T-cell (primary cell): ENCODE measurements at regions not wholly inside any gene's neighbourhood (a gene's known extent, or its start where the extent isn't known, plus 50 kb on each side); places are given as distances from the start of the nearest gene placed in this dataset.

Source experiments
- ATAC-seq, 4 experiments: fragments of 200-7000 bp in 3 of 4; fragments of 150-1000 bp in 1 of 4; cut with Tn5 transposase; replicated peaks in 1 of 4; 1 replicate in 3 of 4; 2 replicates in 1 of 4; pipeline ENCODE4 v1.10.0; 2021; ENCODE audit warnings: moderate library complexity in 3 of 4, mild to moderate bottlenecking in 2 of 4, moderate number of reproducible peaks in 1 of 4
- CTCF ChIA-PET, 2 donors: fragments of 300-600 bp; sonication (Branson Sonifier 250); formaldehyde crosslinking; loops; one replicate each; lab custom pipeline; 2022; ENCODE audit warnings: antibody characterized with exemption in 2 of 2; lab: Charles Lee
- POLR2A ChIA-PET, 2 donors: fragments of 300-600 bp; sonication (Branson Sonifier 250); formaldehyde crosslinking; loops; one replicate each; lab custom pipeline; 2022; ENCODE audit warnings: antibody characterized with exemption in 2 of 2; lab: Charles Lee
- DNase-seq, 35 experiments: peaks; one replicate each; pipeline versions ENCODE4 v3.0.0 to v3.0.0-alpha.2; 2013 to 2023
- H3K27ac ChIP-seq: one replicate; pipeline ENCODE4 v1.5.1; 2013; ENCODE audit warnings: low read length
- H3K27me3 ChIP-seq, 2 experiments: replicated peaks in 1 of 2; 1 replicate in 1 of 2; 2 replicates in 1 of 2; pipeline versions ENCODE4 v1.6.1 to v1.7.0; 2013; ENCODE audit warnings: low read length in 1 of 2, mixed read lengths in 1 of 2; ENCODE audit not compliant: control insufficient read depth in 2 of 2, insufficient read depth in 2 of 2; ENCODE audit errors: extremely low read depth in 1 of 2
- H3K36me3 ChIP-seq, 2 donors: 1 replicate in 1 of 2; 2 replicates in 1 of 2; pipeline versions ENCODE4 v1.6.1 to v1.7.0; 2013; ENCODE audit warnings: low read length in 1 of 2; ENCODE audit not compliant: control insufficient read depth in 2 of 2, insufficient read depth in 1 of 2; ENCODE audit errors: extremely low read depth in 1 of 2
- H3K4me1 ChIP-seq, 2 experiments: 1 replicate in 1 of 2; 2 replicates in 1 of 2; pipeline versions ENCODE4 v1.6.1 to v1.7.0; 2013; ENCODE audit warnings: low read length in 2 of 2, mixed read lengths in 1 of 2; ENCODE audit not compliant: insufficient read depth in 2 of 2, control insufficient read depth in 1 of 2; ENCODE audit errors: extremely low read depth in 1 of 2
- H3K4me3 ChIP-seq, 2 donors: 1 replicate in 1 of 2; 2 replicates in 1 of 2; pipeline versions ENCODE4 v1.5.1 to v1.7.0; 2013; ENCODE audit warnings: mild to moderate bottlenecking in 2 of 2, low read length in 1 of 2, moderate library complexity in 1 of 2; ENCODE audit not compliant: control insufficient read depth in 1 of 2; ENCODE audit errors: extremely low read depth in 1 of 2
- H3K9me3 ChIP-seq: 2 replicates; pipeline ENCODE4 v1.7.0; 2013
- H3K27ac Mint-ChIP-seq, 2 donors: one replicate each; pipeline ENCODE4 v1.8.0; 2020 to 2021; ENCODE audit warnings: mild to moderate bottlenecking in 2 of 2, mixed read lengths in 2 of 2
- H3K27me3 Mint-ChIP-seq, 2 donors: one replicate each; pipeline ENCODE4 v1.8.0; 2021 to 2022; ENCODE audit warnings: mixed read lengths in 2 of 2
- H3K36me3 Mint-ChIP-seq: one replicate; pipeline ENCODE4 v1.8.0; 2021; ENCODE audit warnings: mixed read lengths
- H3K4me1 Mint-ChIP-seq, 3 donors: one replicate each; pipeline ENCODE4 v1.8.0; 2020 to 2022; ENCODE audit warnings: mixed read lengths in 3 of 3, mild to moderate bottlenecking in 1 of 3
- H3K4me3 Mint-ChIP-seq, 3 donors: one replicate each; pipeline ENCODE4 v1.8.0; 2020 to 2022; ENCODE audit warnings: mild to moderate bottlenecking in 3 of 3, mixed read lengths in 3 of 3, moderate library complexity in 3 of 3
- H3K9me3 Mint-ChIP-seq, 3 donors: one replicate each; pipeline ENCODE4 v1.8.0; 2020 to 2022; ENCODE audit warnings: mixed read lengths in 3 of 3
- WGBS: methylation state at CpG from one replicate; pipeline ENCODE4 v1.1.5; 2013; ENCODE audit warnings: missing lambda C conversion rate; ENCODE audit not compliant: insufficient coverage; 5-methylcytosine and 5-hydroxymethylcytosine counted together

DNA sequence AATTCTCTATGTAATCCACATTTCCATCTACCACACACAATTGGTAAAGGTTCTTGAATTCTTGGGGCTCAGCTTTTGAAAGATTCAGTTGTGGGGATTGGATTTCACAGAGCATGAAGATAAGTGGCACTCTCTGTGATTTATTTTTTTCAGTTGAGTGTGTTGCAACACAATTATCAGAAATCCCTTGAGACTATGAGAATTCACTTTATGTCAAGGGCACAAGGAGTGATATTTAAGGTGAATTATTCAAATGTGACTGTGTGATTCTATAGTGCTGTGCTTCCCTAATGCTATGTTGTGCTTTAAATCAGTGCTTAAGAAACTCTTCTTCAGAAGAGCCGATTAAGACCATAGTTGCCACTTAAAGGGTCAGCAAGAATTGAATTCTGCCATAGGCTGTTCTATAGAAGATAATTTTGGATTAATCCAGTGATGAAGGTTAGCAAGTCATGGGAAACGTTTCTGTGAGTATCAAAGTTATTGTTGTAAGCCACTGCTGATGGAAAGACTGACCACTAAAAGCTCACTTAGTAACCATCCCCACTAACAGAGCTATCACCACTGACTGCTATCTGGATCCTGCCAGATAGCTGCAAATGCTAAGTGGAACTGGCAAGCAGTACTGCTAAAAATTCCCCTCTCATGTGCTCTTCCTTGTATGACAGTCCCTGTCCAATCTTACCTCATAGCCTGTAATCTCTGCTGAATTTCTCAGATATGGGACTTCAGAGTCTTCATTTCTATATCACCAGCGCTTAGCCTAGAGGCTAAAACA is 134.0 kb upstream of the SEMA3D start:
- H3K9me3 ChIP-seq = no peaks in the 10 kb centered on the region
- H3K27me3 Mint-ChIP-seq = no peaks in the 10 kb centered on the region
- ATAC-seq (no peak), DNase-seq (no peak)
- 60% methylated on average over 1 of the region's 3 CpGs for WGBS
- H3K9me3 Mint-ChIP-seq = peaks cover 6 to 25% (median 10%) of the 10 kb centered on the region in 3 donors
- no peak overlapping the region for H3K4me3 Mint-ChIP-seq
- H3K4me1 ChIP-seq = no peaks in the 10 kb centered on the region
- H3K27ac ChIP-seq = no peak overlapping the region
- H3K36me3 ChIP-seq = no peaks in the 10 kb centered on the region
- POLR2A ChIA-PET = interaction anchor here in 1 of 2 donors (0.5 kb wide), 1 partner anchor 1833 kb away, joined by 3 read pairs; no protein-coding TSS in a partner anchor
- H3K36me3 Mint-ChIP-seq = no peaks in the 10 kb centered on the region
- CTCF ChIA-PET = no interaction called here
- H3K27me3 ChIP-seq = no peaks in the 10 kb centered on the region
- H3K4me3 ChIP-seq = no peak overlapping the region
- no peak overlapping the region for H3K27ac Mint-ChIP-seq
- no peaks in the 10 kb centered on the region for H3K4me1 Mint-ChIP-seq

DNA sequence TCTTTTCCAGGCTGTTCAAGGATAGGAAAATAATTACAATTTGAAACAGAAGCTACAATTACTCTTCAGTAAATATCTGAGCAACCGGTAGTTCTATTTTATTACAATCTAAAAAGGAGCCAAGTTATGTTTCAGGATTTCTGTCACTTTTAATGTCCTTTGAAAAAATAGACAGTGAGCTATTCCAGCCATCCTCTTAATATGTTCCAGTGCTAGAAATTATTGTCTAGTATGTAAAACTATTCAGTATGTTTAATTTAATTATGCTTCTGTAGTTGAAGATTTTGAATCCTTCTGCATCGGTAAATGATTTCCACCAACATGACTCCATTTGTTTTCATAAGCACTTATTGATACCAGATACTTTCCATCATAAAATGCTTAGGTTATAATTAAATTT is 129.6 kb upstream of the SEMA3D start:
- no peak overlapping the region for H3K4me3 ChIP-seq
- CTCF ChIA-PET = no interaction called here
- no peaks in the 10 kb centered on the region for H3K36me3 ChIP-seq
- Mint-ChIP-seq H3K9me3 (peaks cover 0 to 13% (median 7%) of the 10 kb centered on the region in 3 donors), H3K4me3 (no peak overlapping the region), H3K4me1 (no peaks in the 10 kb centered on the region), H3K36me3 (no peaks in the 10 kb centered on the region), H3K27me3 (no peaks in the 10 kb centered on the region), H3K27ac (no peak overlapping the region)
- no peak overlapping the region for H3K27ac ChIP-seq
- DNase-seq = no peak
- H3K27me3 ChIP-seq = no peaks in the 10 kb centered on the region
- H3K4me1 ChIP-seq = no peaks in the 10 kb centered on the region
- no CpG with 5 or more reads among the region's 2 CpGs for WGBS
- no peaks in the 10 kb centered on the region for H3K9me3 ChIP-seq
- ATAC-seq = no peak
- POLR2A ChIA-PET = no interaction called here

DNA sequence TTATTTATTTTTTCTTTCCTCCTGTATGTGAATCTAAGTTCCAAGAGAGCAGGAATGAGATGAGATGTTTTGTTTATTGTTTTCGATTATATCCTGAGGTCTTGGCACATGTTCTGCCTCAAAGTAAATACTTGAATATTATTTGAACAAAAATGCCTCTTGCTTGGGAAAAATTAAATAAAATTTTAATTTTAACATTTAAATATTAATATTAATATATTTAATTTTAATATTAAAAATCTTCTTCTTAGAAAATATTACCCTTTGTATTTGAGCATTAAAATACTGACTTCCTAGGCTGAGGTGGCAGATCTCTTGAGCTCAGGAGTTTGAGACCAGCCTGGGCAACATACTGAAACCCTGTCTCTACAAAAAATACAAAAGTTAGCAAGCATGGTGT is 123.4 kb upstream of the SEMA3D start:
- Mint-ChIP-seq H3K9me3 (peaks cover 0 to 10% (median 8%) of the 10 kb centered on the region in 3 donors), H3K36me3 (no peaks in the 10 kb centered on the region), H3K27ac (no peak overlapping the region), H3K4me1 (no peaks in the 10 kb centered on the region), H3K4me3 (no peak overlapping the region), H3K27me3 (no peaks in the 10 kb centered on the region)
- POLR2A ChIA-PET = no interaction called here
- H3K9me3 ChIP-seq = no peaks in the 10 kb centered on the region
- CTCF ChIA-PET = interaction anchor here in 1 of 2 donors (1.1 kb wide), 1 partner anchor 11 kb away, joined by 3 read pairs; no protein-coding TSS in a partner anchor
- no peak for DNase-seq
- no peak overlapping the region for H3K27ac ChIP-seq
- H3K36me3 ChIP-seq = no peaks in the 10 kb centered on the region
- ATAC-seq = no peak
- H3K27me3 ChIP-seq = no peaks in the 10 kb centered on the region
- WGBS = no CpG with 5 or more reads among the region's 1 CpG
- no peak overlapping the region for H3K4me3 ChIP-seq
- no peaks in the 10 kb centered on the region for H3K4me1 ChIP-seq

DNA sequence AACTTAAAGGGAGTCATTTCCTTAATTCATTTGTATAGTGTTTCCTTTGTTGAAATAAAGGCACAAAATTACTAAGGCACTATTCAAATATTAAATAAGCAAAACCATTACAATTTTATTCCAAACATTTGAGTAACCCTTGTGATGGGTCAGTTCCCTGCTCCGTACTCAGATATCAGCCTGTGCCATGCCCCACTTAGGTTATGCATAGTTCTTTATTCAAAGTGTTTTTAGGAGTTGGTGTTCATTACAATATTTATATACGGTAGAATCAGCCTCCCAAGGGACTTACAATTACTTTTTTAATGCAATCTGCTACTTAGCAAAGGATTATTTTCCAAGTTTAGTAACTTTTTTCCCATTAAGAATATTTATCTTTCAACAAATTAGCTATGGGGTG is 119.3 kb upstream of the SEMA3D start:
- no peak for ATAC-seq
- no peak overlapping the region for H3K27ac Mint-ChIP-seq
- ChIA-PET POLR2A (no interaction called here), CTCF (no interaction called here)
- Histone ChIP-seq H3K4me1 (no peaks in the 10 kb centered on the region), H3K4me3 (no peak overlapping the region), H3K9me3 (no peaks in the 10 kb centered on the region), H3K36me3 (no peaks in the 10 kb centered on the region), H3K27ac (no peak overlapping the region), H3K27me3 (no peaks in the 10 kb centered on the region)
- DNase-seq = no peak
- no peaks in the 10 kb centered on the region for H3K27me3 Mint-ChIP-seq
- no peak overlapping the region for H3K4me3 Mint-ChIP-seq
- no peaks in the 10 kb centered on the region for H3K36me3 Mint-ChIP-seq
- no CpG with 5 or more reads among the region's 2 CpGs for WGBS
- H3K9me3 Mint-ChIP-seq = peaks cover 0 to 9% (median 8%) of the 10 kb centered on the region in 3 donors
- no peaks in the 10 kb centered on the region for H3K4me1 Mint-ChIP-seq

DNA sequence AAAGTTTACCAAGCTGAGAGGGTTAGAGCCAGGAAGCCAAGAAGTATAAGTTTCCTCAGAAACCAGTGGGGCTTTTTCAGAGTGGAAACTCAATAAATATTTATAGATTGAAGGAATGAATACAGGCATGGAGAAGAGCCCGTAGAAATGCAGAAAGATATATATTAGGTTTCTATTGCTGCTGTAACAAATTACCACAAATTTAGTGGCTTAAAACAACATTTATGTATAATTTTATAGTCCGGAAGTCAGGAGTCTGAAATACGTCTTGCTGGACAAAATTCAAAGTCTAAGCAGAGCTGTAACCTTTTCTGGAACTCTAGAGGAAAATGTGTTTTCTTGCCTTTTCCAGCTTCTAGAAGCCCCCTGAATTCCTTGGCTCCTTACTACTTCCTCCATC is 107.3 kb upstream of the SEMA3D start:
- Mint-ChIP-seq H3K9me3 (peaks cover 7 to 23% (median 18%) of the 10 kb centered on the region in 3 donors), H3K27me3 (no peaks in the 10 kb centered on the region), H3K27ac (no peak overlapping the region), H3K4me3 (no peak overlapping the region), H3K4me1 (peaks cover 0 to 6% (median 0%) of the 10 kb centered on the region in 3 donors), H3K36me3 (no peaks in the 10 kb centered on the region)
- Histone ChIP-seq H3K4me3 (no peak overlapping the region), H3K9me3 (no peaks in the 10 kb centered on the region), H3K36me3 (no peaks in the 10 kb centered on the region), H3K4me1 (no peaks in the 10 kb centered on the region), H3K27me3 (no peaks in the 10 kb centered on the region), H3K27ac (no peak overlapping the region)
- ChIA-PET CTCF (no interaction called here), POLR2A (no interaction called here)
- DNase-seq (no peak), ATAC-seq (no peak)
- no CpG with 5 or more reads among the region's 3 CpGs for WGBS

DNA sequence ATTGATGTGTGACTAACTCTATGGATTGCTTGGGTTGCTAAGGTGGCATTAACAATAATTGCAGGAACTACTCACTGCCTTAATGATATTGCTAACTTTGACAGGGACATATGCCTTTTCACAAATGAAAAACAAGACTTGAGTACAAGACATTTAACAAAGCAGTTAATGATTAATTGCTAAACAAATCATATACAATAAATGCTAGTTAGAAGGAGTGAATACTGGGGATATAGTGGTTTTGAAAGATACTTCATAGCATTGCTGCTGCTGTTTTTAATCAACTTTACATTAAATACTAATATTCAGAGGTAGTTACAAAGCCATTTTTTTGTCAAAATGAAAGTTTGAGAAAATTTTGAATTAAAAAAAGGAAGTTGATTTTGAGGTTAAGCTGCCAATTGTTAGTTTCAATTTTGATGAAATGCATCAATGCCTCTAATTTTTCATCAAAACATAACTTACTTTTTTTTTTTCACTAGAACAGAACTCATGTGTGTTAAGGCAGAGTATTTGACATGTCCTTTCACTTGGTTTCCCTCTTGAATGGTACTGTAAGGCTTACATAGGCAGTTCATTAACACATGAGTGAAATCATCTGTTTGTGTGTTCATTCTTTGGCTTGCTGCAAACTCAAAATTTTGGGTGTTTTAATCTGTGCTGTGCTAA is 106.2 kb upstream of the SEMA3D start:
- H3K9me3 ChIP-seq = no peaks in the 10 kb centered on the region
- Mint-ChIP-seq H3K4me3 (no peak overlapping the region), H3K4me1 (peaks cover 0 to 6% (median 0%) of the 10 kb centered on the region in 3 donors), H3K27ac (no peak overlapping the region), H3K27me3 (no peaks in the 10 kb centered on the region), H3K36me3 (no peaks in the 10 kb centered on the region), H3K9me3 (peaks cover 7 to 23% (median 15%) of the 10 kb centered on the region in 3 donors)
- no peak overlapping the region for H3K27ac ChIP-seq
- no peaks in the 10 kb centered on the region for H3K36me3 ChIP-seq
- no peak for ATAC-seq
- no peak for DNase-seq
- POLR2A ChIA-PET = no interaction called here
- no peaks in the 10 kb centered on the region for H3K4me1 ChIP-seq
- H3K4me3 ChIP-seq = no peak overlapping the region
- no peaks in the 10 kb centered on the region for H3K27me3 ChIP-seq
- CTCF ChIA-PET = no interaction called here
